Urinary bladder (tissue), 3 donors: ENCODE measurements at regions not wholly inside any gene's neighbourhood (a gene's known extent, or its start where the extent isn't known, plus 50 kb on each side); places are given as distances from the start of the nearest gene placed in this dataset.

Experiments used
- DNase-seq: peaks from one replicate; pipeline ENCODE4 v3.0.0-alpha.2; 2015; ENCODE audit errors: extremely low spot score
- H3K27ac ChIP-seq: one replicate; pipeline ENCODE4 v1.5.1; 2013; ENCODE audit warnings: low read depth, mild to moderate bottlenecking, moderate library complexity
- H3K36me3 ChIP-seq: one replicate; pipeline ENCODE4 v1.6.1; 2013; ENCODE audit warnings: mild to moderate bottlenecking, moderate library complexity; ENCODE audit not compliant: insufficient read depth
- H3K4me1 ChIP-seq: one replicate; pipeline ENCODE4 v1.6.1; 2013; ENCODE audit warnings: mild to moderate bottlenecking, moderate library complexity; ENCODE audit not compliant: insufficient read depth
- H3K4me3 ChIP-seq: one replicate; pipeline ENCODE4 v1.5.1; 2013; ENCODE audit warnings: low read depth, low read length
- WGBS: extraction: QIAGEN DNeasy Blood & Tissue Kit; methylation state at CpG from one replicate; pipeline ENCODE4 v1.1.7; 2013; 5-methylcytosine and 5-hydroxymethylcytosine counted together
- donor health status: healthy with polysubstance abuse.
- donor health status: healthy.

GRCh38 chr12:61018571-61018970 is 1241.6 kb upstream of the USP15 start:
- H3K4me1 ChIP-seq = no peaks in the 10 kb centered on the region
- no peak overlapping the region for H3K4me3 ChIP-seq
- H3K36me3 ChIP-seq = no peaks in the 10 kb centered on the region
- no peak for DNase-seq
- H3K27ac ChIP-seq = no peak overlapping the region

DNA sequence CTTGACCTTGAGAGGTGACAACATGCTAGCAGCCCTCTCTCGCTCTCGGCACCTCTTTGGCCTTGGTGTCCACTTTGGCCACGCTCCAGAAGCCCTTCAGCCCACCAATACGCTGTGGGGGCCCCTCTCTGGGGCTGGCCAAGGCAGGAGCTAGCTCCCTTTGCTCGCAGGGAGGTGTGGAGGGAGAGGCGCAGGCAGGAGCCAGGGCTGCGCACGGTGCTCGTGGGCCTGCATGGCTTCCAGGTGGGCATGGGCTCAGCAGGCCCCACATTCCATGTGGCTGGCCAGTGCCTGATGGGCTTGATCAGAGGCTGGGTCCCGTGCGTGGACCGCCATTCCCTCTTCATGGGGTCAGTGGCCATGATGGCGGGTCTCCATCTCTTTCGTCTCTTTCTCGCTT is 1237.0 kb upstream of the USP15 start:
- 88% methylated on average over 15 of the region's 15 CpGs for WGBS
- DNase-seq = no peak
- Histone ChIP-seq H3K4me3 (no peak overlapping the region), H3K27ac (no peak overlapping the region), H3K36me3 (no peaks in the 10 kb centered on the region), H3K4me1 (no peaks in the 10 kb centered on the region)

- Histone ChIP-seq H3K4me1 (no peaks in the 10 kb centered on the region), H3K4me3 (no peak overlapping the region), H3K36me3 (no peaks in the 10 kb centered on the region), H3K27ac (no peak overlapping the region)
- 80% methylated on average over 1 of the region's 1 CpG for WGBS
- no peak for DNase-seq
Observed at GRCh38 chr12:61029516-61029915, 1230.7 kb upstream of the USP15 start.

GRCh38 chr12:61037792-61038191 is 1222.4 kb upstream of the USP15 start:
- WGBS = 85% methylated on average over 1 of the region's 1 CpG
- Histone ChIP-seq H3K4me1 (no peaks in the 10 kb centered on the region), H3K4me3 (no peak overlapping the region), H3K36me3 (no peaks in the 10 kb centered on the region), H3K27ac (no peak overlapping the region)
- DNase-seq = no peak

- no peak overlapping the region for H3K27ac ChIP-seq
- no peaks in the 10 kb centered on the region for H3K36me3 ChIP-seq
- H3K4me1 ChIP-seq = no peaks in the 10 kb centered on the region
- no peak overlapping the region for H3K4me3 ChIP-seq
- DNase-seq = no peak
- WGBS = 85% methylated on average over 3 of the region's 3 CpGs
Observed at GRCh38 chr12:61043838-61044237, 1216.4 kb upstream of the USP15 start.

- no peak for DNase-seq
- no peaks in the 10 kb centered on the region for H3K36me3 ChIP-seq
- H3K4me3 ChIP-seq = no peak overlapping the region
- H3K27ac ChIP-seq = no peak overlapping the region
- H3K4me1 ChIP-seq = no peaks in the 10 kb centered on the region
- 36% methylated on average over 3 of the region's 3 CpGs for WGBS
Observed at GRCh38 chr12:61044766-61045165, 1215.4 kb upstream of the USP15 start.

DNA sequence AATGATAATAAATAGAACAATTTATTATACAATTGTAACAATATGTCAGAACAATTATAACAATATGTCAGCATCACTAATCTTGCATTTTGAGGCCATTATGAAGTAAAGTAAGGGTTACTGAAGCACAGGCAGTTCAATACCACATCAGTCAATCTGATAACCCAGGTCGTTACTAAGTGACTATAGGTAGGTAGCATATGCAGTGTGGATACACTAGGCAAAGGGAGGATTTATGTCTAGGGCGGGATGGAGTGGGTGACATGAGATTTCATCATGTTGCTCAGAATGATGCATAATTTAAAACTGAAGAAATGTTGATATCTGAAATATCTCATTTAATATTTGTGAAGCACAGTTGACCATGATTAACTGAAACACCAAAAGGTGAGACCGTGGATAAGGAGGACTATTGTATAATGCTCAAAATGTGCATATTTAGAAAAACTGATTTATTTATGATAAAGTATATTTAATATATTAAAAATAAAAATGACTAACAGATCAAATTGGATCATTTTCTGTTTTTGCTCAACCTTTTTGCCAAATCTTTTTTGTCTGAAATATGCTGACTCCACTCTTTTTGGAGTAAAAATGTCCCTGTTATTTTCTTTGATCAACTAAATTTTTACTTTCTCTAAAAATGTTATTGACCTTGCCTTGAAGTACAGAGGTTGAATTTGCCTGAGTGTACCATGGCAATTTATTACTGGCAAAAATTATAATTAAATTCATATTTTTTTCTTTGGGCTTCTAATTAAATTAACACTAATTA is 1189.4 kb upstream of the USP15 start:
- no peaks in the 10 kb centered on the region for H3K36me3 ChIP-seq
- 79% methylated on average over 3 of the region's 3 CpGs for WGBS
- no peak overlapping the region for H3K4me3 ChIP-seq
- DNase-seq = no peak
- H3K27ac ChIP-seq = no peak overlapping the region
- no peaks in the 10 kb centered on the region for H3K4me1 ChIP-seq

DNA sequence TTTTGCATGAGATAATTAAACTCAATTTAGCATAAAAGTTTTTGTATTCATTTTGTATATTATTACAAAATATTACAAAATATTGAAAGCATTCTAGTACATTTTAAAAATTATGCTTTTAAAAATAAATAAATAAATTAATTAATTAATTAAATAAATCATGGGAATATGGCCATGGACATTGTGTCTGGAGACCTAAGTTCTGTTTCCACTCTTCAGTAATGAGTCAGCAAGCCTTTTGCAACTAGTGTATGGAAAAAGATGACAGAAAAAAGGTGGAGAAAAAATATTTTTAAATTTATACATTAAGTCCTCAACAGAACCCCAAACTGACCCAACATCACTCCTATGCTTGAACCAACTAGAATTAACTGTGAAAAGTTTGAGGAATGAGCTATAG is 1187.5 kb upstream of the USP15 start:
- no peaks in the 10 kb centered on the region for H3K4me1 ChIP-seq
- no peak overlapping the region for H3K4me3 ChIP-seq
- no peak overlapping the region for H3K27ac ChIP-seq
- no peaks in the 10 kb centered on the region for H3K36me3 ChIP-seq
- no peak for DNase-seq

- H3K36me3 ChIP-seq = no peaks in the 10 kb centered on the region
- WGBS = 55% methylated on average over 2 of the region's 2 CpGs
Observed at GRCh38 chr12:61095111-61095510, 1165.1 kb upstream of the USP15 start.

DNA sequence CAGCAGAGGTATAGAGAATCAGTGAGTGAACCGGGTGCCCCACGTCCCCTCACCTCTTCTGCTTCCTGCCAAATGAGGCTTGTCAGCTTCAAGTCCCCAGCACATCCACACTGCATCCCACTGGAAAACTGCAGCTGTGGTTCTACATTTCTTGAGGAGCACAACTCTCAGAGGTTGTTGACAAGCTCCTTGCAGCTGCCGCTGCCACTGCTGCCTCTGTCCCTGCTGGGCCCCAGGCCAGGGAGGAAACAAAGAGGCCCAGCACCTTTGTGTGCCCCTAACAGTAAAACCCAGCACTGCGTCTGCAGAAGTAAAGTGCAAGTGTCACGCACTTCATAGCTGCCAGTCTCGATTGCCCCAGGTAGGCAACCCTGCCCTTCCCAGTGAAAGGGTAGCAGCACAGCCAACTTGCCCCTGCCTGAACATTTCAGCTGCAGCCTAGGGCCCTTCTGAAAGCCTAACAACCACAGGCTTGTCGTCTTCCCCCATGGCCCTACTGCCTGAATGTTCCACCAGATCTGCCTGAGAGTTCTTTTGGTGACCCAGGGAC is 1162.1 kb upstream of the USP15 start:
- H3K4me1 ChIP-seq = no peaks in the 10 kb centered on the region
- no peaks in the 10 kb centered on the region for H3K36me3 ChIP-seq
- H3K4me3 ChIP-seq = no peak overlapping the region

More at GRCh38 chr12:61095111-61095510, 1165.1 kb upstream of the USP15 start:
- H3K27ac ChIP-seq = no peak overlapping the region
- H3K4me1 ChIP-seq = no peaks in the 10 kb centered on the region
- DNase-seq = no peak
- no peak overlapping the region for H3K4me3 ChIP-seq

GRCh38 chr12:61107118-61107517 is 1153.1 kb upstream of the USP15 start:
- Histone ChIP-seq H3K4me1 (no peaks in the 10 kb centered on the region), H3K4me3 (no peak overlapping the region)
- DNase-seq = no peak

More for the DNA sequence above, 1162.1 kb upstream of the USP15 start:
- no peak for DNase-seq
- no peak overlapping the region for H3K27ac ChIP-seq
- WGBS = 66% methylated on average over 7 of the region's 7 CpGs

DNA sequence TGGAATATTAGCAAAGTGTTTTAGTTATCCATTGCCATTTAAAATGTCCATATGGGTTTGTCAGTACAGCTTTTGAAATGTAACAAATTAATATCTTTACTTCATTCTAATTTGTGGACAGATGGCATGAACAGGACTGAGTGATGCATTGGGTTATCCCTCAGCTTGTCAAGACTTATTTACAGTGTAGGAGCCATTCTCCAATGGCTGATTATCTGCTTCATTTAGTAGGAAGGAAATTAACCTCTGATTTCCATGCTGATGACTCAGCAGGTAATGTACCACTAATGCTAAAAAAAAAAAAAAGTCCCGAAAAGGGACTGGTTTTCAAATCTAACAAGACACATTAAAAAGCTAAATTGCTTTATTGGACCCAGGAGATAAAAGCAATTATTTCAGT is 1149.0 kb upstream of the USP15 start:
- Histone ChIP-seq H3K36me3 (no peaks in the 10 kb centered on the region), H3K4me1 (no peaks in the 10 kb centered on the region), H3K27ac (no peak overlapping the region), H3K4me3 (no peak overlapping the region)
- no peak for DNase-seq
- WGBS = 81% methylated on average over 1 of the region's 1 CpG

More at GRCh38 chr12:61107118-61107517, 1153.1 kb upstream of the USP15 start:
- Histone ChIP-seq H3K27ac (no peak overlapping the region), H3K36me3 (no peaks in the 10 kb centered on the region)

DNA sequence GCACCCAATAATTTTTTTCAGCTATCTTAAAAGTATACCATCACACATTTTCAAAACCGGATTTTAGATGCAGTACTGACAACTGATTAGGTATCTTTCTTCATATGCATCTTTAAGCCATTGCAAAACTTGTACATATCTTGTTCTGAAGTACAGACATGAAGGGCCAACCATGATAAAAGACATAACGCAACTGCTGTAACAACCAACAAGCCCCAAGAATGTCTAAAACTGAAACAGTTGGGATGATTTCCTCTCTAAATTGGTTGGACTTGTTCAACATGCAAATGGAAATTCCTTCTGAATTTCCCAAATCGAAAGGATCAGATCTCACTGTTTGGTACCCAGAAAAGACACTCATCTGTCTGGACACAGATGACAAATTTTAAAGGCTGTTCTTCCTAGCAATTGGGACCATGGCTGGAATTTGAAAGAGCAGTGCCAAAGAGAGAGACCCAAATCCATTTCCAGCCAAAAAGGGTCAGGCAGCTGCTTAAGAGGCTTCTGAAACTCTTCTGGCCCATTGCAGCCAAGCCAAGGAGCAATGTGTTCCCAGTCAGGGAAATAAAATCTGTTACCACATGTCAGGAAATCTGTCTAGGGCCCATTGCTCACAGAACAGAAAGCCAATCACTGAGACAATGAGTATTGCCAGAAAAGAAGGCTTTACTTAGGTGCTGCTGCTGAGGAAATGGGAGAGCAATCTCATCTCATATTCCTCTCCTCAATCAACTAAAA is 1122.4 kb upstream of the USP15 start:
- Histone ChIP-seq H3K36me3 (no peaks in the 10 kb centered on the region), H3K27ac (no peak overlapping the region), H3K4me1 (no peaks in the 10 kb centered on the region), H3K4me3 (no peak overlapping the region)
- WGBS = 87% methylated on average over 3 of the region's 3 CpGs
- no peak for DNase-seq

DNA sequence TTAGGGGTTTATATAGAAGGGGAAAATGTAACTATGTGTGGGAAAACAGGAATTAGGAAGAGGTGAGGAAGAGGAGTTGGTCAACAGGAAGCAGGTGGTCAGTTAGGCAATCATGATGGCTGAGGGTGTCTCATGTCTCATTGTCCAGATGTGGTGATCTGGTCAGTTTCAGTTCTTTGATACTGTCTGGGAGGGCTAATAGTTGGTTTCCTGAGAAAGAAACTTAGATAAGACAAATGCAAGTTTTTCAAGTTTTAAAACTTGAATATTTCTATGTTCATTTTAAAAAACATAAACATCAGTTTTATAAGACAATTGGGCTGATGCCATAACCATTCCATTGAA is 1121.8 kb upstream of the USP15 start:
- H3K36me3 ChIP-seq = no peaks in the 10 kb centered on the region
- no peaks in the 10 kb centered on the region for H3K4me1 ChIP-seq
- no peak for DNase-seq
- no peak overlapping the region for H3K27ac ChIP-seq
- H3K4me3 ChIP-seq = no peak overlapping the region
